H1 (cell line): ENCODE measurements at regions not wholly inside any gene's neighbourhood (a gene's known extent, or its start where the extent isn't known, plus 50 kb on each side); places are given as distances from the start of the nearest gene placed in this dataset.

Experiments used
- CTCF ChIA-PET: fragments of 300-600 bp; sonication (Branson Sonifier 250); formaldehyde crosslinking; loops from one replicate; lab custom pipeline; 2021; ENCODE audit not compliant: partially characterized antibody; lab: Charles Lee
- POLR2A ChIA-PET: fragments of 300-600 bp; sonication (Branson Sonifier 250); formaldehyde crosslinking; loops from one replicate; lab custom pipeline; 2021; ENCODE audit warnings: inconsistent platforms; ENCODE audit not compliant: partially characterized antibody; lab: Charles Lee
- DNase-seq, 2 experiments: peaks; one replicate each; pipeline versions ENCODE4 v3.0.0 to v3.0.0-alpha.2; 2010 to 2022; ENCODE audit warnings: low spot score in 2 of 2, low read depth in 1 of 2, mixed read lengths in 1 of 2
- FAIRE-seq: peaks from 2 replicates; lab custom pipeline; 2011; peaks lifted over from hg19 to GRCh38; lab: Jason Lieb, UNC
- H2AFZ ChIP-seq: 2 replicates; pipeline ENCODE4 v1.8.1; 2012; ENCODE audit warnings: low read length, inconsistent platforms
- H2AK5ac ChIP-seq: 2 replicates; pipeline ENCODE4 v1.6.1; 2013; ENCODE audit warnings: low read depth, low read length
- H2BK120ac ChIP-seq: replicated peaks from 2 replicates; pipeline ENCODE3; 2013; ENCODE audit warnings: low read depth, low read length, inconsistent platforms
- H2BK12ac ChIP-seq: 2 replicates; pipeline ENCODE4 v1.6.1; 2013; ENCODE audit warnings: low read depth, low read length
- H2BK15ac ChIP-seq: 2 replicates; pipeline ENCODE4 v1.6.1; 2013; ENCODE audit warnings: low read length
- H2BK20ac ChIP-seq: 2 replicates; pipeline ENCODE4 v1.6.1; 2013; ENCODE audit warnings: low read length
- H2BK5ac ChIP-seq: 2 replicates; pipeline ENCODE4 v1.6.1; 2013; ENCODE audit warnings: low read depth, low read length
- H3K14ac ChIP-seq: 2 replicates; pipeline ENCODE4 v1.6.1; 2013; ENCODE audit warnings: inconsistent platforms; ENCODE audit not compliant: insufficient read length
- H3K18ac ChIP-seq: 2 replicates; pipeline ENCODE4 v1.6.1; 2013; ENCODE audit warnings: low read length; ENCODE audit errors: extremely low read depth
- H3K23ac ChIP-seq: 2 replicates; pipeline ENCODE4 v1.6.1; 2013; ENCODE audit warnings: inconsistent platforms; ENCODE audit not compliant: insufficient read length
- H3K23me2 ChIP-seq: 2 replicates; pipeline ENCODE4 v1.6.1; 2013; ENCODE audit warnings: low read depth, low read length
- H3K27ac ChIP-seq: 2 replicates; pipeline ENCODE4 v1.6.1; 2011; ENCODE audit warnings: low read depth, low read length, inconsistent platforms
- H3K27me3 ChIP-seq, 4 experiments: replicated peaks in 1 of 4; 1 replicate in 1 of 4; 2 replicates in 3 of 4; pipeline versions ENCODE4 v1.6.1 to v1.8.1; 2011 to 2013; ENCODE audit warnings: low read length in 3 of 4, mild to moderate bottlenecking in 3 of 4, inconsistent platforms in 2 of 4, mixed read lengths in 2 of 4, moderate library complexity in 1 of 4; ENCODE audit not compliant: control insufficient read depth in 3 of 4, insufficient read depth in 3 of 4; ENCODE audit errors: extremely low read depth in 1 of 4
- H3K36me3 ChIP-seq, 4 experiments: 2 replicates each; pipeline versions ENCODE4 v1.6.1 to v1.8.1; 2011 to 2013; ENCODE audit warnings: mild to moderate bottlenecking in 4 of 4, low read length in 3 of 4, moderate library complexity in 2 of 4, control low read depth in 1 of 4, inconsistent platforms in 1 of 4; ENCODE audit not compliant: insufficient read depth in 4 of 4, control insufficient read depth in 2 of 4
- H3K4ac ChIP-seq: replicated peaks from 2 replicates; pipeline ENCODE3; 2013; ENCODE audit warnings: low read length, low read depth, mixed read lengths, inconsistent platforms; ENCODE audit not compliant: insufficient read length
- H3K4me1 ChIP-seq, 4 experiments: replicated peaks in 1 of 4; 1 replicate in 1 of 4; 2 replicates in 3 of 4; pipeline versions ENCODE4 v1.6.1 to v1.8.1; 2011 to 2013; ENCODE audit warnings: low read length in 3 of 4, inconsistent platforms in 2 of 4, mixed read lengths in 1 of 4; ENCODE audit not compliant: insufficient read depth in 4 of 4, control insufficient read depth in 3 of 4
- H3K4me2 ChIP-seq, 2 experiments: 2 replicates each; pipeline versions ENCODE4 v1.6.1 to v1.8.1; 2011 to 2013; ENCODE audit warnings: low read depth in 2 of 2, low read length in 2 of 2, control low read depth in 1 of 2, inconsistent platforms in 1 of 2, mild to moderate bottlenecking in 1 of 2; ENCODE audit not compliant: insufficient read depth in 1 of 2
- H3K4me3 ChIP-seq, 4 experiments: fragments of 200-600, 300-600 bp in 1 of 4; sonication (generic), shearing (Covaris generic), sonication (Bioruptor Twin) in 1 of 4; 2 replicates each; pipeline versions ENCODE4 v1.5.1 to v1.8.1; 2011 to 2016; ENCODE audit warnings: low read length in 4 of 4, low read depth in 3 of 4, control low read depth in 2 of 4, inconsistent platforms in 2 of 4, mild to moderate bottlenecking in 2 of 4, mixed read lengths in 1 of 4, moderate library complexity in 1 of 4; ENCODE audit not compliant: insufficient read depth in 2 of 4; ENCODE audit errors: extremely low read depth in 1 of 4
- H3K56ac ChIP-seq: replicated peaks from 2 replicates; pipeline ENCODE3; 2013; ENCODE audit warnings: low read depth, mild to moderate bottlenecking, mixed read lengths, low read length, inconsistent platforms; ENCODE audit not compliant: insufficient read length
- H3K79me1 ChIP-seq: 2 replicates; pipeline ENCODE4 v1.6.1; 2013; ENCODE audit warnings: low read depth, low read length, control low read depth
- H3K79me2 ChIP-seq, 2 experiments: 2 replicates each; pipeline versions ENCODE4 v1.6.1 to v1.8.1; 2012 to 2013; ENCODE audit warnings: low read length in 2 of 2, mild to moderate bottlenecking in 2 of 2, inconsistent platforms in 1 of 2; ENCODE audit not compliant: insufficient read depth in 2 of 2, control insufficient read depth in 1 of 2
- H3K9ac ChIP-seq, 4 experiments: replicated peaks in 1 of 4; 1 replicate in 1 of 4; 2 replicates in 3 of 4; pipeline versions ENCODE4 v1.6.1 to v1.8.1; 2011 to 2013; ENCODE audit warnings: low read depth in 3 of 4, low read length in 3 of 4, control low read depth in 2 of 4, mild to moderate bottlenecking in 2 of 4, moderate library complexity in 2 of 4, inconsistent platforms in 1 of 4; ENCODE audit errors: extremely low read depth in 1 of 4
- H3K9me3 ChIP-seq, 2 experiments: 2 replicates each; pipeline versions ENCODE4 v1.6.1 to v1.8.1; 2012 to 2013; ENCODE audit warnings: mild to moderate bottlenecking in 2 of 2, moderate library complexity in 2 of 2, control low read depth in 1 of 2, inconsistent platforms in 1 of 2, low read depth in 1 of 2, low read length in 1 of 2, mixed read lengths in 1 of 2; ENCODE audit not compliant: insufficient read depth in 2 of 2
- H4K20me1 ChIP-seq, 2 experiments: replicated peaks in 1 of 2; 2 replicates each; pipeline versions ENCODE3 to v1.8.1; 2011 to 2013; ENCODE audit warnings: inconsistent platforms in 2 of 2, low read length in 2 of 2, mild to moderate bottlenecking in 1 of 2; ENCODE audit not compliant: insufficient read depth in 2 of 2, control insufficient read depth in 1 of 2
- H4K5ac ChIP-seq: 2 replicates; pipeline ENCODE4 v1.6.1; 2013; ENCODE audit warnings: low read length, low read depth, mixed read lengths, inconsistent platforms; ENCODE audit not compliant: insufficient read length
- H4K8ac ChIP-seq: 2 replicates; pipeline ENCODE4 v1.8.0; 2013; ENCODE audit warnings: mild to moderate bottlenecking, moderate library complexity, low read length, inconsistent platforms; ENCODE audit not compliant: insufficient read depth; ENCODE audit errors: extremely low read depth
- H4K91ac ChIP-seq: replicated peaks from 2 replicates; pipeline ENCODE3; 2013; ENCODE audit warnings: low read length, mixed read lengths, inconsistent platforms; ENCODE audit not compliant: insufficient read length
- BRCA1 ChIP-seq: IDR thresholded peaks from 2 replicates; pipeline ENCODE4 v1.6.1; 2012; ENCODE audit warnings: low read depth, low read length, improper control_type of control experiment
- CBX5 ChIP-seq: fragments of 300-800, 300-1000 bp; sonication (generic); IDR thresholded peaks from 2 replicates; pipeline ENCODE4 v1.7.1; 2016; ENCODE audit warnings: antibody characterized with exemption, low read length, low read depth
- CTCF ChIP-seq, 3 experiments: IDR thresholded peaks; 1 replicate in 2 of 3; 2 replicates in 1 of 3; pipeline versions ENCODE4 v1.5.1 to v1.6.1; 2011; ENCODE audit warnings: low read length in 3 of 3, mild to moderate bottlenecking in 3 of 3, inconsistent platforms in 2 of 3, low read depth in 1 of 3, moderate library complexity in 1 of 3; ENCODE audit not compliant: insufficient read depth in 1 of 3; ENCODE audit errors: control extremely low read depth in 1 of 3
- GTF2F1 ChIP-seq: IDR thresholded peaks from 2 replicates; pipeline ENCODE4 v1.6.1; 2012; ENCODE audit warnings: low read depth, low read length, improper control_type of control experiment, borderline replicate concordance
- HDAC6 ChIP-seq: IDR thresholded peaks from one replicate; pipeline ENCODE4 v1.7.1; 2012; ENCODE audit warnings: low read depth, mild to moderate bottlenecking, inconsistent platforms, low read length, moderate library complexity
- MAFK ChIP-seq: IDR thresholded peaks from 2 replicates; pipeline ENCODE4 v1.6.1; 2012; ENCODE audit warnings: low read depth, mild to moderate bottlenecking, improper control_type of control experiment, low read length
- POU5F1 ChIP-seq: IDR thresholded peaks from 2 replicates; pipeline ENCODE4 v1.6.1; 2011; ENCODE audit warnings: low read depth, mild to moderate bottlenecking, low read length, moderate library complexity
- RFX5 ChIP-seq: IDR thresholded peaks from 2 replicates; pipeline ENCODE4 v1.6.1; 2011; ENCODE audit warnings: low read depth, low read length, improper control_type of control experiment, borderline replicate concordance
- RXRA ChIP-seq: IDR thresholded peaks from 2 replicates; pipeline ENCODE4 v1.6.1; 2011; ENCODE audit warnings: low read depth, mild to moderate bottlenecking, low read length, moderate library complexity; ENCODE audit not compliant: insufficient read depth
- SIN3A ChIP-seq, 2 experiments: IDR thresholded peaks in 1 of 2; conservative IDR thresholded peaks in 1 of 2; 2 replicates each; pipeline ENCODE4 v1.6.1; 2011 to 2012; ENCODE audit warnings: low read length in 2 of 2, improper control_type of control experiment in 1 of 2, low read depth in 1 of 2, mild to moderate bottlenecking in 1 of 2
- SRF ChIP-seq: IDR thresholded peaks from 2 replicates; pipeline ENCODE4 v1.6.1; 2011; ENCODE audit warnings: mild to moderate bottlenecking, low read depth, low read length, moderate library complexity
- TAF7 ChIP-seq: optimal IDR thresholded peaks from 2 replicates; pipeline ENCODE3; 2011; ENCODE audit warnings: low read depth, mild to moderate bottlenecking, inconsistent platforms, low read length, moderate library complexity, borderline replicate concordance
- TF ChIP-seq, protein P1 (sequence below): IDR thresholded peaks from 2 replicates; pipeline ENCODE4 v1.6.1; 2012; ENCODE audit warnings: inconsistent platforms

- Histone ChIP-seq H2BK15ac (no peak overlapping the region), H3K27me3 (no peaks in the 10 kb centered on the region), H4K91ac (no peak overlapping the region), H2BK120ac (no peak overlapping the region), H3K56ac (no peak overlapping the region), H3K9ac (no peak overlapping the region), H3K79me2 (no peaks in the 10 kb centered on the region), H3K36me3 (no peaks in the 10 kb centered on the region), H2BK20ac (no peak overlapping the region), H2BK12ac (no peak overlapping the region), H3K4me1 (no peaks in the 10 kb centered on the region), H3K4me3 (no peak overlapping the region), H3K18ac (no peak overlapping the region), H3K14ac (no peak overlapping the region), H3K23ac (no peak overlapping the region), H4K5ac (no peak overlapping the region), H2AK5ac (no peak overlapping the region), H3K4me2 (no peak overlapping the region), H3K23me2 (no peaks in the 10 kb centered on the region), H2AFZ (no peak overlapping the region), H3K79me1 (no peaks in the 10 kb centered on the region), H4K20me1 (no peaks in the 10 kb centered on the region), H2BK5ac (no peak overlapping the region), H3K27ac (no peak overlapping the region), H3K9me3 (peaks cover 7 to 8% of the 10 kb centered on the region in 2 experiments; a peak in 2 of 4 replicates), H4K8ac (no peak overlapping the region), H3K4ac (no peak overlapping the region)
- ChIA-PET CTCF (no interaction called here), POLR2A (interaction anchor here (0.7 kb wide), 1 partner anchor 102 kb away, joined by 3 read pairs; no protein-coding TSS in a partner anchor)
- no peak for DNase-seq
- no peak for FAIRE-seq
- TF ChIP-seq SIN3A (conservative IDR thresholded peaks at IDR 0.05 in 1 of 2, IDR thresholded peaks at IDR 0.05 in 1 of 2; ENCODE audit: low read depth in 1 of 2, low read length in 2 of 2) (no peak), TAF7 (no peak), HDAC6 (no peak), CBX5 (no peak), RFX5 (no peak), GTF2F1 (no peak), POU5F1 (no peak), BRCA1 (no peak), RXRA (no peak), MAFK (no peak), CTCF (IDR thresholded peaks at IDR 0.05; ENCODE audit: control extremely low read depth in 1 of 3, insufficient read depth in 1 of 3, low read depth in 1 of 3, low read length in 3 of 3) (no peak), SRF (no peak)
- TF ChIP-seq, protein P1, sequence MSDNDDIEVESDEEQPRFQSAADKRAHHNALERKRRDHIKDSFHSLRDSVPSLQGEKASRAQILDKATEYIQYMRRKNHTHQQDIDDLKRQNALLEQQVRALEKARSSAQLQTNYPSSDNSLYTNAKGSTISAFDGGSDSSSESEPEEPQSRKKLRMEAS: no peak
Measured at GRCh38 chr18:44298566-44298965, 382.1 kb upstream of the SETBP1 start.
